ENCODE measurements at regions not wholly inside any gene's neighbourhood (a gene's known extent, or its start where the extent isn't known, plus 50 kb on each side); places are given as distances from the start of the nearest gene placed in this dataset.
A peak's percentile ranks its signal among the peaks of the same experiment; 100 is the strongest.

DNA sequence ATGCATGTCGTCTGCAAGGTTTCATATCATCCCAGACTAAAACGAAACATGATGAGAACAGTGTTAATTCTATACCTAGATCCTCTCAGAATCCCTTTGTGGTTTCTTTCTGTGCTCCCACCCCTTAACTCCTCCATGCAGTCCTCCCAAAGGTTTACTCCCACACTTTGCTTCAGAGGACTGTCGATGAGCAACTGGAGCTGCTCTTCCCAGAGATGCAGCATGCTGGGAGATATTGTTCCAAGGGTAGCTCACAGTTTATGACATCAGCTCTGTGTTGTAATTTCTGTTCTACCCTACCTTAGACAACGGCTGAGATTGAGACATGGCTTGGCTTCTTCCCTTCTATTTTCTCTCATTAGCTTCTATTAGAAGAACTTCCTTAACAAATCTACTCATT lies 313.0 kb upstream of the COL8A1 start:
- Histone ChIP-seq H3K27me3 (ENCODE audit: control insufficient read depth in 3 of 3, insufficient read depth in 3 of 3, low read length in 2 of 3) (no peaks in the 10 kb centered on the region), H3K9ac (ENCODE audit: insufficient read depth in 1 of 2, low read length in 2 of 2) (no peak overlapping the region), H3K4me3 (no peak overlapping the region), H3K27ac (ENCODE audit: low read depth in 1 of 2, low read length in 1 of 2) (no peak overlapping the region), H3K4me1 (ENCODE audit: control insufficient read depth in 5 of 5, insufficient read depth in 5 of 5, low read length in 5 of 5) (peaks cover 0 to 11% (median 0%) of the 10 kb centered on the region in 5 donors), H3K9me3 (ENCODE audit: control insufficient read depth in 4 of 4, insufficient read depth in 3 of 4, low read length in 3 of 4) (peaks cover 0 to 2% (median 0%) of the 10 kb centered on the region in 4 donors), H3K36me3 (ENCODE audit: control insufficient read depth in 4 of 4, insufficient read depth in 4 of 4, low read length in 4 of 4) (no peaks in the 10 kb centered on the region)
- 79 to 85% methylated on average over 4 of the region's 4 CpGs for WGBS, 2 donors
- TF ChIP-seq, protein P1, sequence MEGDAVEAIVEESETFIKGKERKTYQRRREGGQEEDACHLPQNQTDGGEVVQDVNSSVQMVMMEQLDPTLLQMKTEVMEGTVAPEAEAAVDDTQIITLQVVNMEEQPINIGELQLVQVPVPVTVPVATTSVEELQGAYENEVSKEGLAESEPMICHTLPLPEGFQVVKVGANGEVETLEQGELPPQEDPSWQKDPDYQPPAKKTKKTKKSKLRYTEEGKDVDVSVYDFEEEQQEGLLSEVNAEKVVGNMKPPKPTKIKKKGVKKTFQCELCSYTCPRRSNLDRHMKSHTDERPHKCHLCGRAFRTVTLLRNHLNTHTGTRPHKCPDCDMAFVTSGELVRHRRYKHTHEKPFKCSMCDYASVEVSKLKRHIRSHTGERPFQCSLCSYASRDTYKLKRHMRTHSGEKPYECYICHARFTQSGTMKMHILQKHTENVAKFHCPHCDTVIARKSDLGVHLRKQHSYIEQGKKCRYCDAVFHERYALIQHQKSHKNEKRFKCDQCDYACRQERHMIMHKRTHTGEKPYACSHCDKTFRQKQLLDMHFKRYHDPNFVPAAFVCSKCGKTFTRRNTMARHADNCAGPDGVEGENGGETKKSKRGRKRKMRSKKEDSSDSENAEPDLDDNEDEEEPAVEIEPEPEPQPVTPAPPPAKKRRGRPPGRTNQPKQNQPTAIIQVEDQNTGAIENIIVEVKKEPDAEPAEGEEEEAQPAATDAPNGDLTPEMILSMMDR (IDR thresholded peaks at IDR 0.05; ENCODE audit: control extremely low read depth, extremely low read depth) = no peak
- ATAC-seq (ENCODE audit: insufficient read depth, low FRiP score) (peak; percentile 27), DNase-seq (no peak)

DNA sequence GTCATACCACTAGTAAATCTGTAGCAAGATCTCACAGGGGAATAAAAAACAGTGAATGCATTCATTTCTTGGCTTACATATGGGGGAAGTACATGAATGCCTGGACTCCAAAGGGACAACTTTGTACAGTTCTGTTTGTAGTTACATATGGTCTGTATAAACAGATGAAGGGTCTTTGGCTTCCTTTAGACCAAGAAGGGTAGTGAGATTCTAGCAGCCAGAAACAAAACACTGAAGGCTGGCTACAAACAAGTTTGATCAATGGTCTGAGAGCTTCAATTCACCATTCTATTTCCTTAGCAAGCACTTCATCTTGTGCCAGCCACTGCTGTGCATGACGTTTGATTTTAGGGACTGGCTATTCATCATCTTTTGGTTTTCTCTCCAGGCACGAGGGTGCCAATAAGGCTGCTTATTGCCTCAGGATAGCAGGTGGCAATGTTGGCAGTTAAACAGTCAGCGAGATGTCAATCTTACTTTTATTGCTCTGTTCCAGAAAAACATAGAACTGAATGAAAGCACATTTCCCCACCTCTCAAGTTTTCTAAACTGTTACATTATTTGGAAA lies 313.7 kb upstream of the COL8A1 start:
- peaks cover 0 to 9% (median 0%) of the 10 kb centered on the region in 5 donors for H3K4me1 ChIP-seq (ENCODE audit: control insufficient read depth in 5 of 5, insufficient read depth in 5 of 5, low read length in 5 of 5)
- no peak overlapping the region for H3K9ac ChIP-seq (ENCODE audit: insufficient read depth in 1 of 2, low read length in 2 of 2)
- no peaks in the 10 kb centered on the region for H3K36me3 ChIP-seq (ENCODE audit: control insufficient read depth in 4 of 4, insufficient read depth in 4 of 4, low read length in 4 of 4)
- TF ChIP-seq, protein P1 (IDR thresholded peaks at IDR 0.05; ENCODE audit: control extremely low read depth, extremely low read depth) = no peak
- WGBS, 2 donors = 37 to 51% methylated on average over 3 of the region's 3 CpGs
- no peak overlapping the region for H3K4me3 ChIP-seq
- DNase-seq (peak; percentile 28 to 74 (median 72)), ATAC-seq (ENCODE audit: insufficient read depth, low FRiP score) (no peak)
- H3K27me3 ChIP-seq (ENCODE audit: control insufficient read depth in 3 of 3, insufficient read depth in 3 of 3, low read length in 2 of 3) = no peaks in the 10 kb centered on the region
- H3K9me3 ChIP-seq (ENCODE audit: control insufficient read depth in 4 of 4, insufficient read depth in 3 of 4, low read length in 3 of 4) = peaks cover 0 to 2% (median 0%) of the 10 kb centered on the region in 4 donors
- no peak overlapping the region for H3K27ac ChIP-seq (ENCODE audit: low read depth in 1 of 2, low read length in 1 of 2)

DNA sequence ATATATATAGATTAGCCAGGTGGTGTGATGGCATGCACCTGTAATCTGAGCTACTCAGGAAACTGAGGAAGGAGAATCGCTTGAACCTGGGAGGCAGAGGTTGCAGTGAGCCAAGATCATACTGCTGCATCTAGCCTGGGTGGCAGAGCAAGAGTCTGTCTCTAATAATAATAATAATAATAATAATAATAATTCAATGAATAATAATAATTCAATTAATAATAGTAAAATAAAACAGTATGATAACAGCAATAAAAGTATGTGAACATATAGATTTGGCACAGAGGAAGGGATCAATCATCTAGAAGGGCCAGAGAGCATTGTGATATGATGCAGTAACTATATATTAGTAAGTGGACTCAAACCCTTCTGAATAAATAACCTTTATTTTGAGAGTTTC lies 314.5 kb upstream of the COL8A1 start:
- 91 to 94% methylated on average over 1 of the region's 1 CpG for WGBS, 2 donors

More for the DNA sequence above, 314.5 kb upstream of the COL8A1 start:
- Histone ChIP-seq H3K27me3 (ENCODE audit: control insufficient read depth in 3 of 3, insufficient read depth in 3 of 3, low read length in 2 of 3) (no peaks in the 10 kb centered on the region), H3K9ac (ENCODE audit: insufficient read depth in 1 of 2, low read length in 2 of 2) (no peak overlapping the region), H3K4me3 (no peak overlapping the region), H3K27ac (ENCODE audit: low read depth in 1 of 2, low read length in 1 of 2) (no peak overlapping the region), H3K9me3 (ENCODE audit: control insufficient read depth in 4 of 4, insufficient read depth in 3 of 4, low read length in 3 of 4) (peaks cover 0 to 2% (median 0%) of the 10 kb centered on the region in 4 donors), H3K4me1 (ENCODE audit: control insufficient read depth in 5 of 5, insufficient read depth in 5 of 5, low read length in 5 of 5) (peaks cover 0 to 9% (median 0%) of the 10 kb centered on the region in 5 donors), H3K36me3 (ENCODE audit: control insufficient read depth in 4 of 4, insufficient read depth in 4 of 4, low read length in 4 of 4) (no peaks in the 10 kb centered on the region)
- ATAC-seq (ENCODE audit: insufficient read depth, low FRiP score) (no peak), DNase-seq (no peak)
- TF ChIP-seq, protein P1 (IDR thresholded peaks at IDR 0.05; ENCODE audit: control extremely low read depth, extremely low read depth) = no peak

All from lung (tissue), 11 donors.